H1 (cell line): ENCODE measurements at regions not wholly inside any gene's neighbourhood (a gene's known extent, or its start where the extent isn't known, plus 50 kb on each side); places are given as distances from the start of the nearest gene placed in this dataset.

Experiments used
- FOSL1 ChIP-seq: IDR thresholded peaks from 2 replicates; pipeline ENCODE4 v1.6.1; 2011; ENCODE audit warnings: mild to moderate bottlenecking, low read depth, low read length, moderate library complexity; ENCODE audit not compliant: insufficient read depth

DNA sequence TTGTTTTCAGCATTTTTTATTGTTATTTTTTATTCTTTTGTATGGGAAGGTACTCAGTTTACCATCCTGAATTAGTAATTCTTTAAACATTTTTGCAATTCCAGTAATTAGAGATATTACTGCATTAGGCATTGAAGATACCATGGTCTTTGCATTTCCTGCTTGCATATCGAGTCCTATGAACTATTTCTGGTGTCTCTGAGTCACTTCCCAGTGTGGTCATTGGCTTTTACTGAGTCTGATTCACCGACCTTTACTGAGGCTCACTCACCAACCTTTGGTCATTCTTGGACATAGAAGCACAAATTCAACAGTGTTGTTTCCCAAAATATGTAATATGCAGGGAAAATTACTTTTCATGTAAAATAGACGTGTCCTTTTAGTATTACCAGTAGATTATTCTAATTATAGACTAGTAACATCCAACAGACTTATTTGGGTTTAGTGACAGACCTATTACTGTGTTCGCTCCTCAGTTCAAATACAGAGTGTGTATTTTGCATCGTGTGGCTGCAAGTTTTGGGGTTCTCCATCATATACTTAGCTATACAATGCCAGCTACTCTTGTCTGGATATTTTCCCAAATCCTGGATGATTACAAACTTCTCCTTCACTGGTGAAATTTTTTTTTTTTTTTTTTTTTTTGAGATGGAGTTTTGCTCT lies 180.7 kb upstream of the PRSS1 start (continued):
- no peak for TF ChIP-seq FOSL1
